ENCODE measurements at regions not wholly inside any gene's neighbourhood (a gene's known extent, or its start where the extent isn't known, plus 50 kb on each side); places are given as distances from the start of the nearest gene placed in this dataset.

DNA sequence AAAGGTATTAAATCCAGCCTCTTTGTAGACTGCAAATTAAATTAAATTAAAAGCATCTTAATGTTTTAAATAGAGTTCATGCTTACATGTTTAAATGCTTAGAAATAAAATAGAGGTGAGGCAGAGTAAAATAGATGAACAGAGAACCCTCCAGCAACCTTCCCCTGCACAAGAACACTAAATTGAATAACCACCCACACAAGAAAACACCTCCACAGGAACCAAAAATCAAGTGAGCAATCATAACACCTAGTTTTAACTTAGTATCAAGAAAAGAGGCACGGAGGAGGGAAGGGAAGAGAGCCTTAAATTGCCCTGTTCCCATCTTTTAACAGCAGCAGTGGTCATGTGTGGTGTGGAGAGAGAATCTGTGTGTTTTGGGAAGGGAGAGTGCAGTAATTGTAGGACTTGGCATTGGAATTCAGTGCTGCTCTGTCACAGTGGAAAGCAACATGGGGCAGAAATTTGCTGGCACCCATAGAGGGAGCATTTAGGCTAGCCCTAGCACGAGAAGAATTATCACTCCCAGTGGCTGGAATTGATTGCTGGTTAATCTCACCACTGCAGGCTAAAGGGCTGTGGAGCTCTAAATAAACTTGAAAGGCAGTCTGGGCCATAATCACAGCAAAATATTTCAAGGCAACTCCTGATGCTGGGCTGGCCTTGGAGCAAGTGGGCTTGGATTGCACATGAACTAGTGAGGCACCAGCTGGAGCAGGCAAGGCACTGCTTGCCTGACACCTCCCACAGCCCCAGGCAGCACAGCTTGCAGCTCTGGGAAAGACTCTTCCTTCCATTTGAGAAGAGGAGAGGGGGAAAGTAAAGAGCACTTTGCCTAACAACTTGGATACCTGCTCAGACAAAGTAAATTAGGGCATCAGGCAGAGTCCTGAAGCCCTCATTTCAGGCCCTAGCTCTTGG lies 1478.8 kb downstream of the NCAM2 start:
- TF ChIP-seq POLR2AphosphoS5 (IDR thresholded peaks at IDR 0.05; ENCODE audit: low read depth, low read length) (no peak), EZH2 (IDR thresholded peaks at IDR 0.05) (no peak), SIN3A (IDR thresholded peaks at IDR 0.05; ENCODE audit: low read depth) (no peak), TCF7L2 (IDR thresholded peaks at IDR 0.05; ENCODE audit: borderline replicate concordance, extremely low read depth, insufficient read depth, insufficient read length) (no peak)

Measured in HCT116 (cell line).